ENCODE measurements at regions not wholly inside any gene's neighbourhood (a gene's known extent, or its start where the extent isn't known, plus 50 kb on each side); places are given as distances from the start of the nearest gene placed in this dataset.

- no peak for TF ChIP-seq POLR2A (IDR thresholded peaks at IDR 0.05)
- TF ChIP-seq CTCF (IDR thresholded peaks at IDR 0.05): no peak
Observed at GRCh38 chr5:56382896-56383295, 149.8 kb upstream of the ANKRD55 start.

Data from testis (tissue), 2 donors.